NCI-H2171 treated with DMSO at 0.1 percent for 48 hours (cell line): ENCODE measurements at regions not wholly inside any gene's neighbourhood (a gene's known extent, or its start where the extent isn't known, plus 50 kb on each side); places are given as distances from the start of the nearest gene placed in this dataset.

Source experiments
- DNase-seq: peaks from one replicate; lab custom pipeline; 2025; lab: John Stamatoyannopoulos, UW

DNA sequence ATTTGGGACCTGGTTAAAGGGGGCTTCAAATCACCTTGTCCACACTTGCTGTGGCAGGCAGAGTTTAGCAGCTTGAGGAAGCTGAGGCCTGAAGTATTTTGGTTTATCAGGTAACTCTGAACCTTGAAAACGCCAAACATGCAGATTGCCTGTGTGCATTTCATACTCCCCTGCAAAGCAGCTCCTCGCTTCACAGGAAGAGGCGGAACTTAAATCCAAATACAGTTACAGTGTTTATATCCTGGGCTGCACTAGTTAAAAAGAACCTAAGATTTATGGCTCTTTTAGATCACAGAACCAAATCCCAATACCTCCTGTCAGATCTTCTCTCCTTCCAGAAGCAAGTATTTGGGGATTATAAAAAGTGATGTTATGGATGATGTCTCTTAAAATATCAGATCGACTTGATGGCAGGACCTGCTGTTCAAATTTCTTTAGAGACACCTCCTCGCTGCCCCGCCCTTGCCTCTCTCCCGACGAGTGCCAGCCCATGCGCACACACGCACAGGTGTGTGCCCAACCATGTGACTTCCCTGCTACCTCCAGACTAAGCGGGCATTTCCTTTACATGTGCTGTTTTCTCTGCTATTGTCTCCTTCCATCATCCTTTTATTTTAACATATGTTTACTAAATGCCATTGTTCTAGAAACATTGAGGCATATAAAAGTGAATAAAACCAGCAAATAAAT is 224.6 kb upstream of the FOXQ1 start:
- DNase-seq, result no peak

DNA sequence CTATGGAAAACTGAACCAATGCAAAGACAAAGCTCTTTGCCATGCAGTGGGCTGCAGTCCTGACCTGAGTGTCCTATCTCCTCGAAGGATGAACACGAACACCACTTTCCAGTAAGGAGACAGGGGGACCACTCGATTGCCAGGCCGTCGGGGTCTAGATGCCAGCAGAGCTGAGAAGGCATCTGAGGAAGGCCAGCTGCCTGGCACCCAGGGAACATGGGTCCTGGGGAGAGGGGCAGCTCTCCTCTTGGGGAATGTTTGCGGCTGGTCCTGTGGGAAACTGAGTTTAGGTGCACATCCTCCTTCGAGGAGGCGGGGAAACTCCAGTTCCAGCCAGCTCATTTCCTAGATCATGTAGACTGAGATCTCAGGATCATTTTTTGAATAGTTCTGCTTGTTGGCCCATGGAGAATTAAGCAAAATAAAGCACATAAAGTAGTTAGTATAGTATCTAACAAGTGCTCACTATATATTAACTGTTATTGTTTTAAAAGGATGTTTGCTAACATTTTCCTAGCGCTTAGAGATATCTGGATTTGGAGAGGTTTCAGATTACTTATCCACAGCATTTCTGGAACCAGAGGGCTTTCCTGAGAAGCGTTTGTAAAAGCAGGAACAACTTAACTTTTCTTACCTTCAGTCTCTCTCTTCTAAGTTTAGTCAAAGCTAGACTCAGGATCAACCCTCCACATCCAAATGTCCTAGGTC is 225.3 kb upstream of the FOXQ1 start:
- no peak for DNase-seq

DNA sequence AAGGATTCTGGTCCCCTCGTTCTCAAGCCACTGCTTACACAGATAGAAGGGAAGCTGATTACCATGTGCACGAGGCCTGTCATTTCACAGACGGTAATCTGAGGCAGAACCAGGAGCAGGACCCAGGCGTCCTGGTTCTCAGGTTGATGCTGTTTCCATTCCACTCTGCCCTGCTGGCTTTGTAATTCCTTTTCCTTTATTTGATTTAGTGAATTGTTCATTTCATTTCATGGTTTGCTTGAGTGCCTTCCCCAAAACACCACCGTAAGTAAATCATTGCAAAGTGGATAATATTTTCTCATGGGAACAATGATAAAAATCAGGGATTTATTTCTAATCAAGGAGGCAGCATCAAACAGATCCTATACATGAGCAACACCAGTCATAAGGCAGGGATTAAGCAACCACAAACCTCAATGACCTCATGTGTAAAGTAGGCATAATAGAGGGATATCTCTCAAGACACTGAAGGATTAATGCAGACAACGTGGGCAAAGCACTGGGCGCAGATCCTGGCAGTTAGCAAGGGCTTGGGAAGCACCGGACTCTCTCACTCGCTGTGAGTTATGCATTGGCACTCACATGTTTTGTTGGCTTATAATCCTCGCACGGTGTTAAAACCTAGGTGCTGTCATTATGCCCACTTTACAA is 229.5 kb upstream of the FOXQ1 start:
- DNase-seq, result no peak

DNA sequence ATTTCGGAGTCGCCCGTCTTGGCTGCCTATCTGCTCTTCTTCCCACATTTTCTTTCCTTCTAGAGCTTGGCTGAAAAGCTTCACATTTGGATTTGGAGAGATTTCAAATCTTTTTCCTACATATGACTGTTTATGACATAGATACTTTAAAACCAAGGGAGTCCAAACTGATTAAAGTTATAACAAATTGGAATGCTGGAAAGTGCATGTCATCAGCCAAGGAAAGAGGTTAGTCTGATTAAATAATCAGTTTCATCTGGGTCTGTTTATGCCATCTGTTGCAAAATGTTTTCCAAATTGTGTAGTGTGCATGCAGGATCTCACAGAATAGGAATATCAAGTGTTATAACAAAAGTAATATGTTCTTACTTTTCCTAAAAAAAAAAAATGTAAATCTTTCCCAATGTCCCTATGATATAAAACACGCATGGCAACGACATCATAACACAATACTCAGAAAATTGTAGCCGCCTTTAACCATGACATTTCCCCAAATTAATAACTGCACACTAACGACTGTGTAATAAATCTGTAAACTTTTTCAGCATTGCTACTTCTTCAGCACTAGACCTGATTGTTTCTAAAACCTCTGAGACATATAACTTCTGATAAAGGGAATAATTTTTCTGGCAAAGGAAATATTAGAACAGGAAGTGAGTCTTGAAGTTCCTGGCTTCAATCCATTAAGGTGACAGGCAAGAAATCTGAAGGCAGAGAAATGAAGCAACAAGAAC is 230.2 kb upstream of the FOXQ1 start:
- DNase-seq, result no peak

DNA sequence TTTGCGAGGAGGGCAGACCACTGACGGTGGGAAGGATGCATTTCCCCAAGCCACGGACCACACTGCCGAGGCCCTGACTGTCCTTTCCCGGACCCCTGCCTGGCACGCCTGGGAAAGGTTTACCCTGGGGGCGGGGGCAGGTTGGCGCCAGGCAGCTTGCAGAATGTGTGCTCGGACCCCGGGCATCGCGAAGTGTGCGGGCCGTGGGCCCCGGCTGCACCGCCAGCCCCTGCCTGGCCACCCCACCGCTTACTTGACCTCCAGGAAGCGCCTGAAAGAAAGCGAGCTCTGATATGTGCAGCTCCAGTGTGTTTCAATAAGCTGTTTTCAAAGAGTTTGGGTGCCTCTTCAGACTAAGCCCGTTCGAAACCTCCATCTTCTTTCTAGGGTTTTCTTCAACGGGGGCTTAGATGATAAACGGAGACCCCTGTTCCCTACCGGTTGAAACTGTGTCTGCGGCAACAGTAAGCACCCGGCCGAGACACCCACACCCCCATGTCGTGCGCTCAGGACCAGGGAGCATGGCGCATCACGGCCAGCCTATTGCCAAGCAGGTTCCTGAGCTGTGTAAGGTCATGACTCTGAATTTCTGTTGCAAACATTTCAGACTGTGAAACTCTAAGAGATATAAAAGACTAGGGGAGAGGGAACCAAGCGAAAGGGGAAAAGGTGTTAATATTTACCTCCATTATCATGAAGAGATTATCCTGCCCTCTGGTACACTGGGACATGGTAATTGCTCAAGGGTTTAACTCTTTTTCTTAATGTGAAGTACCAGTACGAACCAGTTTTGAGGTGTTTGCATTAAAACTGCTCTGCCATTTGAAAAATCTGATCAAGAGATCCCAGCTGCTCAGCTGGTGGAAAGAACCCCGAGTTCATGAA is 231.2 kb upstream of the FOXQ1 start:
- no peak for DNase-seq

DNA sequence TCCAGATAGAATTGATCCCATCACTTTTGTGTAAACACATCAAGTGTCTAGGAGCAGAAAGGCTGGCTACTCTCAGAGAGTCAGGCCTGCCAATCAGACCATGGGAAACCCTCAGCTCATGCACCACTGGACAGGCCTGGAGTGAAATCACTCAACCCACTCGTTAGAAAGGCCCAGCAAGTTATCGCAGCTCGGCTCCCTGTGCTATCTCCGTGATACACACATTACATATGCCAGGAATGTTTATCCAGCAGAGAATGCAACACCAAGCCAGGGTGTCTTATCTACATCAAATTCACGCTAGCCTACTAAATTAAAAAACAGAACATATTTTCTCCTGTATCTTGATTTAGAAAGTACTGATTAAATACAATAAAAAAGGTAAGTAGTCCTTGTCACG is 232.4 kb upstream of the FOXQ1 start:
- no peak for DNase-seq

DNA sequence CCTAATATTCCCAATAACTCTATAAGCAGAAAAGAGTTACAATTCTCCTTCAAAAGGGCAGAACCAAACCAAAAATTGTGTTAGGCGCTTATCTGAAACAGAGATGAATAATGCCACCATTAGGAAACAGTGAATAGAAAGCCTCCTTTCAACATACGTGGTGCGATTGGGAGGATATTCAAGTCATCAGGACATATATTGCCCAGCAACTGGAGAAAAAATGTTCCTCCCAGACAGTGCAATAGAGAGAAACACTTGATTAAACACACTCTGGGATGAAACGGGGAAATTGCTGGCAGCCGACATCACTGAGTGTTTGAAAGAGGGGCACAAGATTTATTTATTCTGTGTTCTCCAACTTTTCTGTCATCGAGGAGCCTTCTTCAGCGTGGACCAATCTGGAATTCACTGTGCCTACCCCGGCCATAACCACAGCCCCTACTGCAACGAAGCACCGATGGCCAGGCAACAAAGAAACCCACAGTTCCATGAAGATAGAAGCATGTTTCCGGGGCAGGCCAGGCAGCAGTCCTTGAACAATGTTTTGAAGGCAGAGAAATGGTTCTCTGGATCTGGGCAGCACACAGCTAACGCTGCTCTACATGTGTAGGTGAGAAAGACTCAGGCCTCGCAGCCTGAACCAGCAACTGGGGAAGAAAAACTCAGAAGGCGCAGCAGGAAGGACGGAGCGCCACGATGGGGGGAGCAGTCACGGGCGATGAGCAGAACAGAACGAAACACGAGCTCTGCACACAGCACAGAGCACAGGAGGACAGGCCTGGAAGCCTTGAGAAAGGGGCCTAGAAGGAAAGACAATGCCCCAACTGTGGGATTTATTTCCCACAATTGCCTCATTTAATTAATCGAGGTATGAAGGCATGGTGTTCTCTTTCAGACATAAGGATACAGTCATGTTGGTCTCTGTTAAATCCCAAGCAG is 234.2 kb upstream of the FOXQ1 start:
- DNase-seq, result no peak

DNA sequence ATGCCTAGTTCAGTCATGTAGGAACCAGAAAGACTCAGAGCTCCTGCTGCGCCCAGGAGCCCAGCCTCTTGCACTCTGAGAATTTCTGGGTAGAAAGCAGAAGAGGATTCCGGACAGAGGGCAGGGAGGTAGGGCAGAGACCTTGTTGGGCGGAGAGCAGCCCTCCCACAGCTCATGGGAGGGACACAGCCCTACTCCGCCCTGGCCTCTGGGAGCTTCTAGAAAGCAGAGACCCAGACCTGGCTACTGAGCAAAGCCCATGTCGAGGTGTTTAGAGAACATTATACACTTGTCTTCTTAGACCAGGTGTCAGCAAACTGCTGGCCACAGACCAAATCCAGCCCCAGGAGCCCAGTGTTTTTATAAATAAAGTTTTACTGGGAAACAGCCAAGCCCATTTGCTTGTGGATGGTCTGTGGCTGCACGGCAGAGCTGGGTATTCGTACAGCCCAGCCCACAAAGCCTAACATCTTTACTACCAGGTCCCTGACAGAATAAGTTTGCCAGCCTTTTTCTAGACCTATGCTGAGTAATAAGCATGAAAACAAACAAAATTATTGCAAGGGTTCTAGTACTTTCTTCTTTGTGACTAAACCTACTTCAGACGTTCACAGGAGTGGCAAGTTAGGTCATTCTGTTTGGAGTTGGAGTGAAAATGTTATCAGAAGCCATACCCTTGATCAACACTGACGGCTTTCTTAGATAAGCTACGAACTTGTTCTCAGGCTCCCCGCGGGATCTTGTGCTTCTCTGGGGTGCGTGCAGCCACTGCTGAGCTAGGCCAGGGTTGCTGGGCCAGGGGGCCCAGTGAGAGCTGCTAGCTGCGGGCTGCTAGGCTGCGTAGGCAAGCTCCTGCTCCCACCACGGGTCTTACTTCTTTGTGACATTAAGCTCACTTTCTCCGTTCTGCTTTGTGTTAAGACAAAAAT is 235.1 kb upstream of the FOXQ1 start:
- DNase-seq, result no peak

DNA sequence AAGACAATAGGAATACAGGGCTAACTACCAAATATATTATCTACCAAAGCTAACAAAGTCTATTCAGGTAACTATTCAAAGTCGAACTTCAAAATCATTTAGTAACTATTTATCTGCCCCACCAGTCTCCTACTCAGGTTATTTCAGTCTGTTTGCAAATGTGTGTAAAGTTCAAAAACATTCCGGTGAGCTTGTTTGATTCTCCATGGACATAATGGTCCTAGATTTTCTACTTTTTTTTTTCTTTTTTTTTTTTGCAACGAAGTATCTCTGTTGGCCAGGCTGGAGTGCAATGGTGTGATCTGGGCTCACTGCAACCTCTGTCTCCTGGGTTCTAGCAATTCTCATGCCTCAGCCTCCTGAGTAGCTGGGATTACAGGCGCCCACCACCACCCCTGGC is 236.0 kb upstream of the FOXQ1 start:
- no peak for DNase-seq

DNA sequence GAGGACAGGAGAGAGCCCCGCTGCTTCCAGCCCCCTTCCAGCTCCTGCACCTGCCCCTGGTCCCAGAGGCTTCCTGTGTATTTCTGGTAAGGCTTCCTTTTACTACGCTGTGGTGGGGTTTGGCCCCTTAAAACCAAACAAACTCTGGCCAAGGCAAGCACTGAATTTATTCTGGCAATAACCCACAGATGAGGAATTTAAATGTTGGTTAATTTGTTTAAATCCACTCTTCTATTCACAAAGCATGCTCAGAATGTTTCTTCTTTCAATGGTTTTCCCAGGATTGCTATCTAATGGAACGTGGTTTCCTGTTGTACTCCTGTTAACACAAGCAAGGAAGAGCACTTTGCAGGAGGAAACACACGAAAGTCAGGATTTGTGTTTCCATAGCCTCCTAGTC is 236.5 kb upstream of the FOXQ1 start:
- DNase-seq, result no peak

DNA sequence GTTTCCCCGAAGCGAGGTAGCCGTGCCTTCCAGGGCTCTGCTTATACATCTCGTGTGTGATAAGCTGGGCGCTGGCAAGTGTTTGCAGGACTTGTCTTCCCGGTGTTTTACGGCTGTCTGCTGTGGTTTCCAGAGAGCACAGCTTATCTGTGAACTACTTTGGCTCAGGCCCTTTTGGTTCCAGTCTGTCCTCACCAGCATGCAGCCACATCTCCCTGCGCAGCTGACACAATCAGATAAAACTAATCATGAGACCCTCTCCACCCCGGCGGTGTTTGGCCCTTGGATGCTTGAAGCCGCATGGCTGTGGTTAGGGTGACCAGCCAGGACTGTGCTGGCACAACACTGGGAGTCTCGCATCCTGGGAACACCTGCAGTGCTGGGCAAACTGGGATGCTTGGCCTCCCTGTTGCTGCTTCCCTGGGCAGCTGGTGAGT is 241.8 kb upstream of the FOXQ1 start:
- no peak for DNase-seq

DNA sequence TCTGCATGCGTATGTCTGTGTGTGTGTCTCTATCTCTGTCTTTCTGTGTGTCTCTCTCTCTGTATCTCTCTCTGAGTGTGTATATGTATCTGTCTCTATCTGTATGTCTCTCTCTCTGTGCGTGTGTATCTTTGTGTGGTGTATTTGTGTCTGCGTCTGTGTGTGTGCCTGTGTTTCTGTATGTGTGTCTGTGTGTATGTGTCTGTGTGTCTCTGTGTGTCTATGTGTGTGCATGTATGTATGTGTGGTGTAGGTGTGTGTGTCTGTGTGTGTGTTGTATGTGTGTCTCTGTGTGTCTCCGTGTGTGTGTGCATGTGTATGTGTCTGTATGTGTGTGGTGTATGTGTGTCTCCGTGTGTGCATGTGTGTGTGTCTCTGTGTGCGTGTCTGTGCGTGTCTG is 243.0 kb upstream of the FOXQ1 start:
- no peak for DNase-seq

DNA sequence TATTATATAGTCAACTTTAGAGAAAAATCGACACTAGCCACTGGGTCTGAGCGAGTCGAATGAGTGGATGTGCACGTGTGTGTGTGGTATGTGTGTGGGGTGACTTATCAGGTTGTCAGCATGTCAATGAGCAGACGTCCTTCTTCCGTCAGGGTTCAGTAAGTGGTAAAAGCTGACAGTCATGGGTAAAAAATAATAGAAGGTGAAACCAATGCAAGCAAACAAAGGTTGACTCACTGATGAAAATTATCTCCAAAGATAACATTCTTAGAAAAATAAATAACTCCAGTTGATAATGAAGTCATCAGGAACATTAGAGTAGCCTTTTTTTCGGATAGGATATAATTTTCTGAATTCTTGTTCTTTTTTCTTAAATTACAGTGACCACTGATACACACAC is 243.8 kb upstream of the FOXQ1 start:
- DNase-seq, result no peak

DNA sequence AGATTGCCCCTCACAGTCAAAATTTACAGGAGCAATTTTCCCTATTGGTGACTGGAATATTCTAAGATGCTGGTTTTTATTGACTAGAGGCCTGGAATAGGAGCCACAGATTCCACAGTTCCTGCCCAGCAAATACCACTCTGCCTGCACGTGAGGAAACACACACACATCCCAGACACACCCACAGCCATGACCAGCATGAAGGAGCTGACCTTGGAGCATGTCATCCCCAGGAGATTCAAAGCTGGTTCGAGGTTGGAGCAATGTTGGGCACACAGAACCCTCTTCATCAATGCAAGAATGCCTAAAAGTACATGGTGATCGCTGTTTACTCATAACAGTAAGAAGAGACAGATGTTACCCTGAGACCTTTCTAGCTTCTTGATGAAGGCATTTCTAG is 244.6 kb upstream of the FOXQ1 start:
- DNase-seq, result no peak

DNA sequence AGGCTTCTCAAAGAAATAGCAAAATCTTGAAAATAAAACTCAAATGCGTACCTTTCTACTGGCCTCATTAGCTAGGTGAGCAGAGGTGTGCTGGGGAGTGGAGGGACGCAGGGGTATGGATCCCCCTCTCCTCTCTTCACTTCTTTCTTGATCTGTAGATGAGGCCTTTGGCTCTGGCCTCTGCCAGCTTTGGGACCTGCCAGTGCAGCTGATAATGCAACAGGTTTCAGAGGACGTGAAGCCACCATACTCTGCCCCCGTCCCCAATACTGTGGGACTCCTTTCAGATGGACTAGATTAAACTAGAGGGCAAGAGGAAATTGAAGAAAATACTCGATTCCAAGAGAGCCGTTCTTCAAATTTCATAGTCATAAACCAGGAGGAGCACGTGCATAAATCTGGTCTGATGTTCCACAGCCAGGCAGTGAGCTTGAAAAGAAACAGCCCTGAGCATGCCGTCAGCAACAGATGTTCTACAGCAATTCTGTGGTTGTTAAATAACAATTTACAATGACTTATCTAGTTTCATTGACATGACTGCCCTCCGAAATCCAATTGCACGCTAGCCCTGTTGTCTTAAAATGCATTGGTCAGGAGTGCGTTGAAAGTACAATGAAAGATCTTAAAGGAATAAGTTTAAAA is 245.3 kb upstream of the FOXQ1 start:
- DNase-seq, result no peak

DNA sequence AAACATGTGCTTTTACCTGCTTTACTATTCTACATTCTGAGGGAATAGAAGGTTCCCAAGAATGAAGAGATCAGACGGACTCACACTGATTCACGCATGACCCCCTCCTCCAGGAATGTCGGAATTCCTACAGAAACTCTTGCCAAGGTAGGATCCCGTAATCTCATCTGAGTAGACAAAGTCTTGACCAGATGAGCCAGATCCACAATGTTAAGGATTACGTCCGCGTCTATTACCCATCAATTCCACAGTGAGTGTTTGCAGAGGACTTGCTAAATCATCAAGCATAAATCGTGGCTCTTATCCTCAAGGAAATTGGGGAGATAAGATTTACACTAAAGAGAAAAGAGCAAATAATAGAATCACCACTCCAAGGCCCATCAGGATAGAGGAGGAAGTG is 245.9 kb upstream of the FOXQ1 start:
- no peak for DNase-seq

DNA sequence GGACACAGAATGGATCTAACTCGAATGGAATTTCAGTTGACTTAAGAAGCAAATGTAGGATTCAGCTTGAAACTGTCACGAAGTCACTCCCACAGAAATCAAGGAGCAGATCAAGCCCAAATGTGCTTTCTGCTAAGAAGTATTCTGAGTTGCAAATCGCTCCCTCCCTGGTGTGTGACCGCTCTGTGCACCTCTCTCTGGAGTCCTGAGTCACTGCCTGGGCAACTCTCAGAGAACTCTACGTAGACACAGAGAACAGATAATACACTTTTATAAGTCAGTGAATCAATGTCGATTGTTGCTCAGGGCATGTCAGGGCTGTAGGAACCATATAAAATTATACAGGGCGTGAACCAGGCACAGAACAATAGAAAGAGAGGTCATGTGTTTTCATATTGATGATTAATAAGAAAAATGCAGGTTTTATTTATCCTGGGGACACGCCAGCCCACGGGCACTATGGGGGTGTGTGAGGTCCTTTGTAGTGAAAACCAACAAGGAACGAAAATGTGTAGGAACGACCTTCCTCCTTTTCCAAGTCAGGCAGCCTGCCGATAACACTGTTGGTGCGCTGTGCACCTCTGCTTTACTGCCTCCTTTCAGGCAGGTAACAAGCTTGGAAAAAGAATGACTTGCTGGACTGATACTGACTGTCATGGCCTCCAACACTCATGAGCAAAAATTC is 248.1 kb upstream of the FOXQ1 start:
- DNase-seq, result no peak

DNA sequence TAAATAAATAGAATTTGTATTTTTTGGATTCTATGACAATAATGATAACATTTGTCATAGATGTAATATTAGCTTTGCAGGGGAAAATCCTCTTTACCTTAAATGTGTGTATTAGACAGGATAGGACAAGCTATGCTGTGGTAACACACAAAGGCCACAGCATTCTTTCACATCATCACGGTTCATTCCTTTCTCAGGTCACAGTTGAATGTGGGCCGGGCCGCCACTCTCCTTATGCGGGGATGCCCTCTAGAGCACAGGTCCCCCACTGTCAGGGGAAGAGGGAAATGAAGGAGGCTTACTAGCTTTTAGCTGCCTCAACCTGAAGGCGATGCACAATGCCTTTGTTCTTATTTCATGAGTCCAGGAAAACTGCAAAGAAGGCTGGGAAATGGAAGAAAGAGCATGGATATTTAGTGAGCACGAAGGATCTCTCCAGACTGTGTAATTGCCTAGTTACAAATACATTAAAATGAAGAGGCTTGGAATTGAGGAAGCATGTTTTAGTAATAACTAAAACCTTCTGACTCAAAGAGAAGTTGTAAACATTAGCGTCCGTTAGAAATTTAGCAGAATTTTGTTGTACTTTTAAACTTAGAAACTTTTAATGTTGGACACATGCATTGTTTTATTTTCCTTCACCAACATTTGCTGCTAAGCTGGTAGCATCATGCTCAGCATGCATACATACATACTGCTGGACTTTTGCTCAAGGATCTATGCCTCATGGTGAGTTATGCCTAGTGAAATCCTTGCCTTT is 248.9 kb upstream of the FOXQ1 start:
- no peak for DNase-seq
